Activated CD8-positive, alpha-beta memory T cell treated with anti-CD3 and anti-CD28 coated beads, Interleukin-2, amount 10 ng/mL, durations not matched to agents 7 days and 5 days (primary cell): ENCODE measurements at regions not wholly inside any gene's neighbourhood (a gene's known extent, or its start where the extent isn't known, plus 50 kb on each side); places are given as distances from the start of the nearest gene placed in this dataset.

Experiments used
- ATAC-seq: fragments of 150-1000 bp; cut with Tn5 transposase; one replicate; pipeline ENCODE4 v1.10.0; 2021; ENCODE audit warnings: moderate library complexity
- CTCF ChIA-PET: fragments of 350-600 bp; sonication (Branson Sonifier 250); formaldehyde crosslinking; loops from one replicate; lab custom pipeline; 2021; ENCODE audit warnings: antibody characterized with exemption; lab: Charles Lee
- DNase-seq: peaks from one replicate; pipeline ENCODE4 v3.0.0-alpha.2; 2020
- H3K27ac Mint-ChIP-seq: one replicate; pipeline ENCODE4 v1.8.0; 2021; ENCODE audit warnings: mild to moderate bottlenecking, mixed read lengths
- H3K27me3 Mint-ChIP-seq: one replicate; pipeline ENCODE4 v1.8.0; 2021; ENCODE audit warnings: mixed read lengths
- H3K36me3 Mint-ChIP-seq: one replicate; pipeline ENCODE4 v1.8.0; 2021; ENCODE audit warnings: mild to moderate bottlenecking, mixed read lengths
- H3K4me1 Mint-ChIP-seq: one replicate; pipeline ENCODE4 v1.8.0; 2021; ENCODE audit warnings: mixed read lengths
- H3K4me3 Mint-ChIP-seq: one replicate; pipeline ENCODE4 v1.8.0; 2021; ENCODE audit warnings: mild to moderate bottlenecking, moderate library complexity, mixed read lengths
- H3K9me3 Mint-ChIP-seq: one replicate; pipeline ENCODE4 v1.8.0; 2022; ENCODE audit warnings: low read depth, mixed read lengths

DNA sequence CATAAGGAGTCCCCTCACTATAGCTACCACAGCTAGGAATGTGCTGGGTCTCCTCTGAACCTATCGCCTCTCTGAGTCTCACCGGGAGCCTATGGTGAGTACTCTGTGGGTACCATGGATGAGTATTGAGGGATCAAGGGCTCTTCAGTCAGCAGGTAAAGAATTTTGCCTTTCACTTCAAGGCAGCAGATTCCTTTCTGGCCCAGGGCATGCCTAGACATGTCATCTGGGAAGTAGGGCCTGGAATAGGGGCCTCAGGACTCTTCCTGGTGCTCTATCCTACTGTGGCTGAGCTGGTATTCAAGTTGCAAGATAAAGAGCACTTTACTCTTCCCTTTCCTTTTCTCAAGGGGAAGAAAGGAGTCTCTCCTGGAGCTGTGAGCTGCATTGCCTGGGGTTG is 85.6 kb upstream of the LHCGR start:
- DNase-seq (no peak), ATAC-seq (no peak)
- no peaks in the 10 kb centered on the region for H3K9me3 Mint-ChIP-seq
- H3K27ac Mint-ChIP-seq = no peak overlapping the region
- H3K36me3 Mint-ChIP-seq = no peaks in the 10 kb centered on the region
- no peak overlapping the region for H3K4me3 Mint-ChIP-seq
- no peaks in the 10 kb centered on the region for H3K4me1 Mint-ChIP-seq
- CTCF ChIA-PET = no interaction called here
- H3K27me3 Mint-ChIP-seq = no peaks in the 10 kb centered on the region

DNA sequence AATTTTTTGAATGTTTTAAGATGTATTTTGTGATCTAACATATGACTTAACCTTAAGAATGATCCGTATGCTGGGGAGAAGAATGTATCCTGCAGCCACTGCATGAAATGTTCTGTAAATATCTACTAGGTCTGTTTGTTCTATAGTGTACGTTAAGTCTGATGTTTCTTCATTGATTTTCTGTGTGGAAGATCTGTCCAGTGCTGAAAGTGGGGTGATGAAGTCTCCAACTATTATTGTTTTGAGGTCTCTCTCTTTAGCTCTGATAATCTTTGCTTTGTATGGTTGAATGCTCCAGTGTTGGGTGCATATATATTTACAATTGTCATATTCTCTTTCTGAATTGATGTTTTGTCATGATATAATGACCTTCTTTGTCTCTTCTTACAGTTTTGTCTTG is 82.5 kb upstream of the LHCGR start:
- H3K4me1 Mint-ChIP-seq = no peaks in the 10 kb centered on the region
- no peak overlapping the region for H3K27ac Mint-ChIP-seq
- CTCF ChIA-PET = no interaction called here
- H3K4me3 Mint-ChIP-seq = no peak overlapping the region
- DNase-seq (no peak), ATAC-seq (no peak)
- H3K36me3 Mint-ChIP-seq = no peaks in the 10 kb centered on the region
- H3K27me3 Mint-ChIP-seq = no peaks in the 10 kb centered on the region
- H3K9me3 Mint-ChIP-seq = no peaks in the 10 kb centered on the region

DNA sequence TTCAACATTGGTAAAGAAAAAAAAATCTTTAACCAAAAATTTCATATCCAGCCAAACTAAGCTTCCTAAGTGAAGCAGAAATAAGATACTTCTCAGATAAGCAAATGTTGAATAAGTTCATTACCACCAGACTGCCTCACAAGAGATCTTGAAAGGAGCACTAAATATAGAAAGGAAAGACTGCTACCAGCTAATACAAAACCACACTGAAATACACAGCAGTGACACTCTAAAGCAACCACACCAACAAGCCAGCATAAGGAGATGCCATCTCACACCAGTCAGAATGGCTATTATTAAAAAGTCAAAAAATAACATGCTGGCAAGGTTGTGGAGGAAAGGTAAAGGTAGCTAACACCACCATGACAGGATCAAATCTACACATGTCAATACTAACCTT is 74.0 kb upstream of the LHCGR start:
- Mint-ChIP-seq H3K9me3 (no peaks in the 10 kb centered on the region), H3K4me3 (no peak overlapping the region), H3K4me1 (no peaks in the 10 kb centered on the region), H3K27ac (no peak overlapping the region), H3K27me3 (no peaks in the 10 kb centered on the region), H3K36me3 (no peaks in the 10 kb centered on the region)
- ATAC-seq (no peak), DNase-seq (no peak)
- CTCF ChIA-PET = no interaction called here

DNA sequence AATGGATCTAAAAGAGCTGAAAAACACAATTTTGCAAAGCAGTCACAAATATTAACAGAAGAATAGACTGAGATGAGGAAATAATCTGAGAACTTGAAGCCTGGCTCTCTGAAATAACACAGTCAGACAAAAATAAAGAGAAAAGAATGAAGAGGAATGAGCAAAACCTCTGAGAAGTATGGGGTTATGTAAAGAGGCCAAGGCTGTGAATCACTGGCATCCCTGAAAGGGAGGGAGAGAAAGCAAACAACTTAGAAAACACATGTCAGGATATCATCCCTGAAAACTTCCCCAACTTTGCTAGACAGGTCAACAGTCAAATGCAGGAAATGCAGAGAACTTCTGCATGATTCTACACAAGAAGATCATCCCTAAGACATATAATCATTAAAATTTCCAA is 73.5 kb upstream of the LHCGR start:
- no peak overlapping the region for H3K27ac Mint-ChIP-seq
- no peak for DNase-seq
- ATAC-seq = no peak
- no peaks in the 10 kb centered on the region for H3K36me3 Mint-ChIP-seq
- H3K9me3 Mint-ChIP-seq = no peaks in the 10 kb centered on the region
- H3K4me3 Mint-ChIP-seq = no peak overlapping the region
- H3K27me3 Mint-ChIP-seq = no peaks in the 10 kb centered on the region
- CTCF ChIA-PET = no interaction called here
- H3K4me1 Mint-ChIP-seq = no peaks in the 10 kb centered on the region

DNA sequence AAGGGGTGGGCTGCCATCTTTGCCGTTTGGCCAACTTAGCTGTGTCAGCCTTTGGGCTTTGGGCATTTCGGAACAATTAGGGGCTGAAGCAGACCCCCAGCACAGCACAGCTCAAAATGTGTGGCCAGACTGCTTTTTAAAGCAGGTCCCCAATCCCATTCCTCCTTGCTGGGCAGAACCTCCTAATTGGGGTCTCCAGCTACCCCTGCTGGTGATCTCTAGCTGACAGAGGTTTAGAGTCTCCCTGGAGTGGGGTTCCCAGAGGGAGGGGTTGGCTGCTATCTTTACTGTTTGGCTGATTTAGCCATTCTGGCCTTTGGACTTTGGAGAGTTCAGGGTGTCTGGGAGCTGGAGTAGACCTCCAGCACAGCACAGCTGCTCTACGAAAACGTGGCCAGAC is 71.5 kb upstream of the LHCGR start:
- DNase-seq = no peak
- Mint-ChIP-seq H3K27me3 (no peaks in the 10 kb centered on the region), H3K36me3 (no peaks in the 10 kb centered on the region), H3K4me1 (no peaks in the 10 kb centered on the region), H3K9me3 (no peaks in the 10 kb centered on the region), H3K4me3 (no peak overlapping the region), H3K27ac (no peak overlapping the region)
- CTCF ChIA-PET = interaction anchor here (0.6 kb wide), 1 partner anchor 1440 kb away, joined by 3 read pairs; no protein-coding TSS in a partner anchor
- no peak for ATAC-seq

DNA sequence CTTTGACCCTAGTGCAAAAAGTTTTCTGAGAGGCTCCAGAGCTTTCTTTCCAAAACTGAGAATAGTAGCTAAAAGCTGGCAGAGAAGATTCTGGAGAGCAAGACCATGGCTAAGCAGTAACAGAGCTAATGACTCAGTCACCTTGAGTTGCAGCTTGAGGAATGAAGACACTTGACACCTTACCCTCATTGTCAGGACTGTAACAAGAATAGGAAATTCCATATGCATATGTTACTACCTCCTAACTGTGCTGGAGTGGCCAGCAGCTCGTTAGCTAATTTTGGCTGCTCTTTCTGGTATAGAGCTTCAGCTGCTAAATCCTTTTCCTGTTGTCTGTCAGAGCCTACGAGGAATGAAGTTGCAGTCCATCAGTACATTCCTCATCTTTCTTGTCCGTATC is 68.6 kb upstream of the LHCGR start:
- no peak for DNase-seq
- no peak overlapping the region for H3K4me3 Mint-ChIP-seq
- no peaks in the 10 kb centered on the region for H3K36me3 Mint-ChIP-seq
- CTCF ChIA-PET = no interaction called here
- H3K27ac Mint-ChIP-seq = no peak overlapping the region
- no peaks in the 10 kb centered on the region for H3K4me1 Mint-ChIP-seq
- H3K27me3 Mint-ChIP-seq = no peaks in the 10 kb centered on the region
- ATAC-seq = no peak
- no peaks in the 10 kb centered on the region for H3K9me3 Mint-ChIP-seq

DNA sequence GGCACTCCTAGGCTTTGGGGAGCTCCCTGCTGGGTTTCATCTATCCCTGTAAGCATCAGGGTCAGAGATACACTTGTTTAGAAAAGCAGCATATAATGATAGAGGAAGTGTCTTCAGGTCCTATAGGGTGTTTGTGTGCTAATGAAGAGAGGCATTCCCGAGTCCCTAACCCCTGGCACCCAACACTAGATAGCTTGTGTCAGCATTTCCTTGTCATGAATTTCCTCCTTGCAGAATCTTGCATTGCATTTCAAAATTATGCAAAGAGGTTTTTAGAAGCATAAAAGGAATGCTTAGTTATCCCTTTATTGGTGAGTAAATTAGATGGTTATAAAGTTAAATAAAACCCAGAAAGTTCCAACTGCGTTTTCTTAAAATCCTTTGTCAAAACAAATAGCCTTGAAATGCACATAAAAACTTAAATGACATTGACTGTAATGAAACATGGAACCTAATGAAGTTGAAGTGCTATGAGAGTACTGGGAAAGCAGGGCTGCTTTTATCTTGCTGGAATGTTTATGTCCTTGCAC is 63.7 kb upstream of the LHCGR start:
- CTCF ChIA-PET = no interaction called here
- peaks cover 3% of the 10 kb centered on the region for H3K27me3 Mint-ChIP-seq
- no peak for ATAC-seq

DNA sequence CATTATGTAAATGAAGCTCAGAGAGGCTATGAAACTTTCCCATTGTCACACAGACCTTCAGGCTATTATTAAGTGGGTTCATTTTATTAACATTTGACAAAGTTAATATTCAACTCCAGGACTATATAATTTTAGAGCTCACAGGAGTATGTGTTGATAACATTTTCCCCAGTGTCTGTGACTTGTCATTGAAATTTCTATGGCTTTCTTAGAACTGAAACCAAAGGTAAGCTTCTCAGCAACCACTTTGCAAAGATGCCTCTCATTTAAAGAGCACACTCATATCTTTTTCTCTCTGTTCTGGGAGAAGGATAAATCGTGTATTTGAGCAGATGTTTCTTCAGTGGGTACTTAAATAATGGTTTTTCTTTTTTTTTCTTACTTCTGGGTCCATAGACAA is 61.8 kb upstream of the LHCGR start:
- no peak overlapping the region for H3K4me3 Mint-ChIP-seq
- DNase-seq = no peak
- peaks cover 3% of the 10 kb centered on the region for H3K27me3 Mint-ChIP-seq
- H3K36me3 Mint-ChIP-seq = no peaks in the 10 kb centered on the region
- no peaks in the 10 kb centered on the region for H3K9me3 Mint-ChIP-seq
- ATAC-seq = no peak
- CTCF ChIA-PET = no interaction called here
- H3K27ac Mint-ChIP-seq = no peak overlapping the region
- no peaks in the 10 kb centered on the region for H3K4me1 Mint-ChIP-seq

More for the DNA sequence above, 63.7 kb upstream of the LHCGR start:
- Mint-ChIP-seq H3K4me3 (no peak overlapping the region), H3K4me1 (no peaks in the 10 kb centered on the region), H3K27ac (no peak overlapping the region), H3K9me3 (no peaks in the 10 kb centered on the region), H3K36me3 (no peaks in the 10 kb centered on the region)
- no peak for DNase-seq

DNA sequence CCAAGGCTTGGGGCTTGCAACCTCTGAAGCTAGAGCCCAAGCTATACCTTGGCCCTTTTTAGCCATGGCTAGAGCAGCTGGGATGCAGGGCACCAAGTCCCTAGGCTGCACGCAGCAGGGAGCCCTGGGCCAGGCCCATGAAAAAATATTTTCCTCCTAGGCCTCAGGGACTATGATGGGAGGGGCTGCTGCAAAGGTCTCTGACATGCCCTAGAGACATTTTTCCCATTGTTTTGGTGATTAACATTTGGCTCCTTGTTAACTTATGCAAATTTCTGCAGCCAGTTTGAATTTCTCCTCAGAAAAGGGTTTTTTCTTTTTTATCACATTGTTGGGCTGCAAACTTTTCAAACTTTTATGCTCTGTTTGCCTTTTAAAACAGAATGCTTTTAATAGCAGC is 56.9 kb upstream of the LHCGR start:
- Mint-ChIP-seq H3K9me3 (no peaks in the 10 kb centered on the region), H3K4me1 (no peaks in the 10 kb centered on the region), H3K27ac (no peak overlapping the region), H3K36me3 (no peaks in the 10 kb centered on the region), H3K27me3 (no peaks in the 10 kb centered on the region), H3K4me3 (no peak overlapping the region)
- CTCF ChIA-PET = no interaction called here
- ATAC-seq (no peak), DNase-seq (no peak)

DNA sequence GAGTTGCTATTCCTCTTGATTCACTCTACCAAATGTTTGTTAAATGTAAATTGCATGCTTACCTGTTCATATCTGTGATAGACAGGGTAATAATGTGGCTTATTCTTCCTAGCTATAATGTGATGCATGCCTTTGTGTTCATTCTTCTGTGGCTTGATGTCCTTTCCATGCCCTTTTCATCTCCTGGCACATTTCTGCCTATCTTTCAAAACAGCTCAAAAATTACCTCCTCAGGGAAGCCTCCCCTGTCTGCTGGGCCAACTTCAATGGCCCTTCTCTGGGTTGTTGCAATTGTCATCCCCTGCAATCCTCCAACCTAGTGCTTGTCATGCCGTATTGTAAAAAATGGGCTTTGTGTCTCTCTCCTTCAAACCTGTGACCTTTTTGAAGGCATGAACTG is 52.8 kb upstream of the LHCGR start:
- ATAC-seq = no peak
- H3K4me3 Mint-ChIP-seq = no peak overlapping the region

More for the DNA sequence above, 52.8 kb upstream of the LHCGR start:
- no peaks in the 10 kb centered on the region for H3K36me3 Mint-ChIP-seq
- DNase-seq = no peak
- H3K27me3 Mint-ChIP-seq = no peaks in the 10 kb centered on the region
- CTCF ChIA-PET = no interaction called here
- H3K27ac Mint-ChIP-seq = no peak overlapping the region
- H3K4me1 Mint-ChIP-seq = no peaks in the 10 kb centered on the region
- H3K9me3 Mint-ChIP-seq = no peaks in the 10 kb centered on the region
